ENCODE measurements at regions not wholly inside any gene's neighbourhood (a gene's known extent, or its start where the extent isn't known, plus 50 kb on each side); places are given as distances from the start of the nearest gene placed in this dataset.

DNA sequence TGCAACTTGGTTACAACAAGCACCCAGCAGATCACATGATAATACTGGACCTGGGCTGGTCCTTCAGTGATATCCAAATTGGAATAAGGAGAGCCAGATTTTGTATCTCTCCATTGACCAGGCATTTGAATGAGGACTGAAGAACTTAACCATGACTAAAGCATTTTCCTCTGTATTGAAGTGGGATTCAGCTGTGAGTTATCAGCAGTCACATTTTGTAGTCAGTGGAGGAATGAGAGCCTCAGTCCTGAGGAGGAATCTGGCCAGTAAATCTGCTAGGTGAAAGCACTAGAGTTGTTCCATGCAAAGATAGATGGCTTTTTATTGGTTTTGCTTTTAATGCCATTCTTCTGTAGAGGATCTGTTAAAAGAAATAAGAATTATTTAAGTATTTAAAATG is 1506.0 kb downstream of the PCDH7 start:
- Mint-ChIP-seq H3K27me3 (no peaks in the 10 kb centered on the region), H3K9me3 (peaks cover 7% of the 10 kb centered on the region), H3K36me3 (ENCODE audit: low read depth) (no peaks in the 10 kb centered on the region), H3K27ac (no peak overlapping the region), H3K4me3 (no peak overlapping the region), H3K4me1 (no peaks in the 10 kb centered on the region)
- DNase-seq = no peak
- intact Hi-C loops (cut with micrococcal nuclease) = no loop called here

DNA sequence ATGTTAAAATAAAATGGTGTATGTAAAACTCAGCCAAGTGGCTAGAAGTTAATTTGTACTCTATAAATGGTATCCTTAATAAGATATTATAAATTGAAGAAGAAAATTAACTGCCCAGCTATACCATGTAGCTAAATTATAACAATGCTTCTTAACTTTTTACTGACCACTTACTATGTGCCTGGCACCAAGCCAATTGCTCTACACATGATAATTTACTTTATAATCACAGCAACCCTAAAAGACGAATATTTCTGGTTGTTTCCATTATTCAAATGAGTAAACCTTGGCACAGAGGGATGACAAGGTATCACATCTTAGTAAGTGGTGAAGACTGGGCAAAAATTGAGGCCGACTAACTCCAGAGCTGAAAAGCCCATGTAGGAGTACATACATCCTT is 1506.6 kb downstream of the PCDH7 start:
- DNase-seq = no peak
- peaks cover 7% of the 10 kb centered on the region for H3K9me3 Mint-ChIP-seq
- no peaks in the 10 kb centered on the region for H3K4me1 Mint-ChIP-seq
- H3K4me3 Mint-ChIP-seq = no peak overlapping the region
- H3K36me3 Mint-ChIP-seq (ENCODE audit: low read depth) = no peaks in the 10 kb centered on the region
- H3K27ac Mint-ChIP-seq = no peak overlapping the region
- no peaks in the 10 kb centered on the region for H3K27me3 Mint-ChIP-seq
- intact Hi-C loops (cut with micrococcal nuclease) = no loop called here

DNA sequence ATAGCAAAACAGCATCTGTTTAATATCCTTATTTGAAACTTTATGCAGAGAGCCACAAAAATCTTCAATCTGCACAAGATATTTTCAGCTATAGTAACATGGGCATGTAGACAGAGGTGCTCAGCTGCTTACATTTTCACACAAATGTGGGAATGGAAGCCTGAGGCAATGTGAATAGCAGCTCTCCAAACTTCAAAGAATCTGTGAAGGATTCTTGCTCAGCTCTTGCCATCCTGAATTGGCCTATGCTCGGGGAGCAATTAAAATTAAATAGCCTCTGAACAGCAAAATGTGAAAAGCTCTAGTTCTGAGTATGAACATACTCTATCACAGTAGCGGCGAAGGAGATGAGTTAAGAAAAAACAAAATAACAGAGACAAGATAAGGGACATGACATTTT is 1523.8 kb downstream of the PCDH7 start:
- intact Hi-C loops (cut with micrococcal nuclease) = no loop called here
- Mint-ChIP-seq H3K36me3 (ENCODE audit: low read depth) (no peaks in the 10 kb centered on the region), H3K9me3 (peaks cover 3% of the 10 kb centered on the region), H3K4me3 (no peak overlapping the region), H3K27ac (no peak overlapping the region), H3K4me1 (no peaks in the 10 kb centered on the region), H3K27me3 (no peaks in the 10 kb centered on the region)
- no peak for DNase-seq

DNA sequence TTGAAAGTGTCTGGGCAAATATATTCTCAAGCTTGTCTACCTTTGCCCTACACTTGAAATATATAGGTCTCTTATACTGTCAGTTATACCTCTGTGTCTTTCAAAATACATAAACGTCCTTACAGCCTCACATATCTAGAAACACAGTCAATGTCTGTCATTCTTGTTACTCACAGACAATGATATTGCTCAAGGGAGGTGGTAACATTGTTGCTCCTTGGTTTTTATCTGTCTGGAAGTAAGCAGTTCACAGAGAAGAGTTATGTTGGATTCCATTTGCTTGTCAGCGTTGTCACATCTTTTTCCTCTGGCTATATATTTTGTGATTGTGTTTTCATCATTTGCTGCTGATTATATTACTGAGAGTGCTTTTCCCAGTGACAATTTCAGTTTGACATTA is 1528.9 kb downstream of the PCDH7 start:
- Mint-ChIP-seq H3K9me3 (peaks cover 2% of the 10 kb centered on the region), H3K4me3 (no peak overlapping the region), H3K36me3 (ENCODE audit: low read depth) (no peaks in the 10 kb centered on the region), H3K27me3 (no peaks in the 10 kb centered on the region), H3K27ac (no peak overlapping the region), H3K4me1 (no peaks in the 10 kb centered on the region)
- intact Hi-C loops (cut with micrococcal nuclease) = no loop called here
- no peak for DNase-seq

DNA sequence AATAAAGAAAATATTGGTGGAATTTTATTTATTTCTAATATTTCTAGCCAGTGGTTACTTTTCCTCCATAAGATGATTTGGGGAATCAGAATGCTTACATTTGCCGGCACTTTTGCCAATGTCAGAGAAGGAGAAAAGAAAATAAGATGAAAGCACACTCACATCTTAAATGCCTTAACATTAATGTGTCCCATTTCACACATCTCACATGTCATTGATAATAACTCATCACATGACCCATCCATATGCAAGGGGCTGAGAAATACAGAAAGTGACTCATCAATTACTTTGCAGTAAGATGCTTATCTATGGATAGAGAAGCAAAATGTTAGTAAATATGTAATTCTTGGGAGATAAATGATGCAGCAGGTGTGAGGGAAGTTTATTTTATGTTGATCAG is 1531.0 kb downstream of the PCDH7 start:
- H3K36me3 Mint-ChIP-seq (ENCODE audit: low read depth) = no peaks in the 10 kb centered on the region
- H3K27me3 Mint-ChIP-seq = no peaks in the 10 kb centered on the region
- no peaks in the 10 kb centered on the region for H3K4me1 Mint-ChIP-seq
- H3K9me3 Mint-ChIP-seq = peaks cover 4% of the 10 kb centered on the region
- no peak overlapping the region for H3K4me3 Mint-ChIP-seq
- intact Hi-C loops (cut with micrococcal nuclease) = no loop called here
- no peak overlapping the region for H3K27ac Mint-ChIP-seq
- no peak for DNase-seq

DNA sequence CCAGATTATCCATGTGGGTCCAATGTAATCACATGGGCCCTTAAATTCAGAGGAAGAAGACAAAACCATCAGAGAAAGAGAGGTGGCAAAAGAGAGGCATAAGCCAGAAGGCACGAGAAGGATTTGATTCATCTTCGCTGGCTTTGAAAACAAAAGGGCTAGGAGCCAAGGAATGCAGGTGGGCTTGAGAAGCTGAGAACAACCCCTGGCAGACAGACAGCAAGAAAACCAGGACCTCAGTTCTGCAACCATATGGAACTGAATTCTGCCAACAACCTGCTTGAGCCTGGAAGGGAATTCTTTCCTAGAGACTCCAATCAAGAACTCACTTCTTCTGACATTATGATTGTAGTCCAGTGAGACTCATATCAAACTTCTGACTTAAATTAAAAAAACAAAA is 1531.8 kb downstream of the PCDH7 start:
- no peaks in the 10 kb centered on the region for H3K27me3 Mint-ChIP-seq

DNA sequence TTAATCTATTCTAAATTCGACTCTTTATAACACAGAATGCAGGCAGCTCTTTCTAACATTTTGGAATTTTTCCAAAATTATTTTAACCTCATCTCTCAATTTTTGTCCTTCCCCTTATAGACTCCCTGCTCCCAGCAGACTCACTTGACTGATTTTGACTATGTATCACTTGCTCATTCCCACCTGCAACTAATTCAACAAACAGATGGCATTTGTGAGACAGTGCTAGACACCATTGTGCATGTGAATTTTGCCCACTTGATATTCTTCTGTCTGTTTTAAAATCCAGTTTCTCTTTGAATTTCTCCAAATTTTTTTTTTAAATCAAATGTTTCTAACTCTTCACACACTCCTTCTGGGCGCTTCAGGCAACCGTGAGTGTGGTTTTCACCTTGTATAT is 1534.0 kb downstream of the PCDH7 start:
- no peak for DNase-seq
- Mint-ChIP-seq H3K9me3 (peaks cover 8% of the 10 kb centered on the region), H3K27me3 (no peaks in the 10 kb centered on the region), H3K4me3 (no peak overlapping the region), H3K27ac (no peak overlapping the region), H3K36me3 (ENCODE audit: low read depth) (no peaks in the 10 kb centered on the region), H3K4me1 (no peaks in the 10 kb centered on the region)
- intact Hi-C loops (cut with micrococcal nuclease) = no loop called here

More for the DNA sequence above, 1531.8 kb downstream of the PCDH7 start:
- intact Hi-C loops (cut with micrococcal nuclease) = no loop called here
- Mint-ChIP-seq H3K4me3 (no peak overlapping the region), H3K4me1 (no peaks in the 10 kb centered on the region), H3K9me3 (peaks cover 7% of the 10 kb centered on the region), H3K27ac (no peak overlapping the region), H3K36me3 (ENCODE audit: low read depth) (no peaks in the 10 kb centered on the region)
- DNase-seq = no peak

DNA sequence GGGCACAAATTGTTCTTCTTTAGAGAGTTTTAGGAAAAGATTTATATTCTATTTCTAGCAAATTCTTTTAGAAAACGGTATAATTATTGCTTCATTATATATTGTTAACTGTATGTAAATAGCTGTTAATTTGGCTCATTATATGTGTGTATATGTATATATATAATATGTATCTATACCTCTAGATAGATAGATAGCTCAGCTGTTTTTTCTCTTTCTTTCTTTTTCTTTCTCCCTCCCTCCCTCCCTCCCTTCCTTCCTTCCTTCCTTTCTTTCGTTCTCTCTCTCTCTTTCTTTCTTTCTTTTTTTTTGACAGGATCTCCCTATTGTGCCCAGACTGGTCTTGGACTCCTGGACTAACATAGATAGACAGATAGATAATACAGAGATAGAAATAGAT is 1538.8 kb downstream of the PCDH7 start:
- Mint-ChIP-seq H3K4me1 (no peaks in the 10 kb centered on the region), H3K27ac (no peak overlapping the region), H3K27me3 (no peaks in the 10 kb centered on the region), H3K9me3 (peaks cover 7% of the 10 kb centered on the region), H3K36me3 (ENCODE audit: low read depth) (no peaks in the 10 kb centered on the region), H3K4me3 (no peak overlapping the region)
- intact Hi-C loops (cut with micrococcal nuclease) = no loop called here
- DNase-seq = no peak

DNA sequence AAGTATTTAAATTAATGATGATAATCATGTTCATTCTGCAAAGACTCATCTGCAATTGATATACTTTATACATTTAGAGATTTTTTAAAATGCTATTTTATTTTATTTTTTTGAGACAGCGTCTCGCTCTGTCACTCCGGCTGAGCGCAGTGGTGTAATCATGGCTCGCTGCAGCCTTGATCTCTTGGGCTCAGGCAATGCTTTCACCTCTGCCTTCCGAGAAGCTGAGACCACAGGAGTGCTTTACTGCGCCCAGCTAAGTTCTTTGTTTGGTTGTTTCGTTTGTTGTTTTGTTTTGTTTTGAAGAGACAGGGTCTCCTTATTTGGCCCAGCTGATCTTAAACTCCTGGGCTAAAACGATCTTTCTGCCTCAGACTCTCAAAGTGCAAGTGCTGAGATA is 1541.0 kb downstream of the PCDH7 start:
- no peak overlapping the region for H3K27ac Mint-ChIP-seq
- H3K27me3 Mint-ChIP-seq = no peaks in the 10 kb centered on the region
- no peaks in the 10 kb centered on the region for H3K4me1 Mint-ChIP-seq
- no peaks in the 10 kb centered on the region for H3K36me3 Mint-ChIP-seq (ENCODE audit: low read depth)
- intact Hi-C loops (cut with micrococcal nuclease) = no loop called here
- no peak for DNase-seq
- H3K9me3 Mint-ChIP-seq = peaks cover 3% of the 10 kb centered on the region
- no peak overlapping the region for H3K4me3 Mint-ChIP-seq

DNA sequence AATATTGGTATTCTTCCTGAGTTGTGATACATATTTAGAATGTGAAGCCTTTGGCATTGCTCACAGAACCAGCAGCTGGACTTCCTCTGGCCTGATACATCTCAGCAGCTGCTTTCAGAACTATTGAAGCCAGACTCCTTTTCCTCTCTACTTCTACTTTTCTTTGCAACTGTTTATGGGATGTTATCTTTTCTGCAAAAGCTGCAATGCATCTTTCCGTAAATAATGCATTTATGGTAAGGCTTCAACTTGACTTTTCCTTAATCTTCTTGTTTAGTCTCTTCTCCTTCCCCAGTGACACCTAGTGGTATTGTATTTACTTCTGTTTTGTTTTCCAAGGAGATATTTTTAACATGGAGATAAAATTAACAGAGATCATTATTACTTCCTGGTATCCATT is 1548.7 kb downstream of the PCDH7 start:
- intact Hi-C loops (cut with micrococcal nuclease) = no loop called here
- no peak overlapping the region for H3K27ac Mint-ChIP-seq
- H3K9me3 Mint-ChIP-seq = peaks cover 4% of the 10 kb centered on the region
- no peaks in the 10 kb centered on the region for H3K27me3 Mint-ChIP-seq
- H3K4me3 Mint-ChIP-seq = no peak overlapping the region
- no peak for DNase-seq
- no peaks in the 10 kb centered on the region for H3K36me3 Mint-ChIP-seq (ENCODE audit: low read depth)
- H3K4me1 Mint-ChIP-seq = no peaks in the 10 kb centered on the region

DNA sequence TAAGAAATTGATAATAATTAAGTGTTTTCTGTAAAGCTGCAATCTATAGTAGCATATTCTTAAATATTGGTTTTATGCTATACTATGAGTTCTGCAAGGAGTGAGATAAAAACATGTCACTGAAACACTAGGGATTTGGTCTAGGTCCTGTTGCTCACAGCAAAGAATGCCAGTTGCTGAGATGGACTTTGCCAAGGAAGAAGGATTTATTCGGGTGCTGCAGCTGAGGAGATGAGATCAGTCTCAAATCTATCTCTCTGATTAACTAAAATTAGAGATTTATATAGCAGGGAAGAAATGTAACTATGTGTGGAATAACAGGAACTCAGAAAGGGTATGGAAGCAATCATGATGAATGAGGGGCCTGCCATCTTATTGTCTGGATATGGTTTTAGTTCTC is 1569.9 kb downstream of the PCDH7 start:
- H3K36me3 Mint-ChIP-seq (ENCODE audit: low read depth) = no peaks in the 10 kb centered on the region
- no peaks in the 10 kb centered on the region for H3K9me3 Mint-ChIP-seq
- no peak for DNase-seq
- H3K27me3 Mint-ChIP-seq = no peaks in the 10 kb centered on the region
- no peaks in the 10 kb centered on the region for H3K4me1 Mint-ChIP-seq
- intact Hi-C loops (cut with micrococcal nuclease) = no loop called here
- no peak overlapping the region for H3K4me3 Mint-ChIP-seq
- H3K27ac Mint-ChIP-seq = no peak overlapping the region

DNA sequence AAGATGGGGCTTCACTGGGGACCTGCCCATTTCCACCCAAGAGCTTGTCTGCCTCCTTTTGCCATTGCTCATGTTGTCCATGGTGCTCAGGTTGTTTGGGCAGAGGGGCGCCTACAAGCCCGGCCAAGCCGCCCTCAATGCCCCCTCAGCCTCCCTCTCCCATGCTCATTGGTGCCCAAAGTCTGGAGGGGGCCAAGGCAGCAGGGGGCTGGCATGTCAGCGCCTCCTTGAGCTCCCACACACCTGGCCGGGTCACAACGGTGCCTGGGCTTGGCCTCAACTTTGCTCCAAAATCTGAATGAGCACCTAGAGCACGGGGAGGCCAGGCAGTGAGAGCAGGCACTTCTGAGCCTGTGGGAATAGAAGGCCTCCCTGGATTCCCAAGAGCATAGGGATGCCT is 1598.8 kb downstream of the PCDH7 start:
- Mint-ChIP-seq H3K27me3 (no peaks in the 10 kb centered on the region), H3K4me3 (no peak overlapping the region), H3K36me3 (ENCODE audit: low read depth) (no peaks in the 10 kb centered on the region), H3K27ac (no peak overlapping the region), H3K4me1 (no peaks in the 10 kb centered on the region), H3K9me3 (peaks cover 8% of the 10 kb centered on the region)
- no peak for DNase-seq
- intact Hi-C loops (cut with micrococcal nuclease) = no loop called here

DNA sequence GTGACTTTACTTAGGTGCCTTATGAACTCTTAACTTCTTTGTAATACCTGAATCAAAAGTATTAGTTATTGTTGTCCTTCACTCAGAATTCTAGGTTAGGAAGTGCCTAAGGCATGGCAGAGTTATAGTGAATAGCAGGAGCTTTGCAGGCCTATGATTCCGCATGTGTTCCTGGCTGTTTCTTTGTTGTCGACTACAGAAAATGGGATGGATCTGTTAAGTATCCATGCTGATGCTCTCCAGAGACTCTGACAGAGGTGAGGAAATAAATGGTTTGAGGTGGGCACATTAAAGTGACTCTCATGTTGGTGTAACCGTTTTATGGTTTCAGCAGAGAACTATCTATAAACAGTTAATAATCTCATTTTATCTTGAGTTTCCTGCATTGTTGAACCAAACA is 1601.3 kb downstream of the PCDH7 start:
- intact Hi-C loops (cut with micrococcal nuclease) = no loop called here
- Mint-ChIP-seq H3K27me3 (no peaks in the 10 kb centered on the region), H3K27ac (no peak overlapping the region), H3K9me3 (peaks cover 13% of the 10 kb centered on the region), H3K4me3 (no peak overlapping the region), H3K36me3 (ENCODE audit: low read depth) (no peaks in the 10 kb centered on the region), H3K4me1 (no peaks in the 10 kb centered on the region)
- no peak for DNase-seq

DNA sequence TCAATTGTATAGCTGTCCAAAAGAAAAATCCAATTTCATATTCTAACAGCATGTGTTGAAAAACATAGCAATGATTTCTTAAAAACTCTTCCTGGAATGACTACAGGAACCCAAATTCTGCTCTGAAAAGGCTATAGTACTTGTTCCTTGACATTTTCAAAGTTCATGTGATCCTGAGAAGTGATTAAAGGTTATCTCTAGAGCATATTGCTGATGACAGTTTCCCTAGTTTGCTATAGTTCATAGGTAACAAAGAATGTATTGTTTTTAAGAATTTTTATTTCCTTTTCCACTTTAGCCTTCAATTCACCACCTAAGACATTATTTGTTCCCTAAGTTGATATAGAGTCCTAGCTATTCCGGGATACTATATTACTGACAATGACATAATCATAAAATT is 1614.6 kb downstream of the PCDH7 start:
- no peak overlapping the region for H3K4me3 Mint-ChIP-seq
- H3K9me3 Mint-ChIP-seq = no peaks in the 10 kb centered on the region
- H3K27ac Mint-ChIP-seq = no peak overlapping the region
- no peaks in the 10 kb centered on the region for H3K36me3 Mint-ChIP-seq (ENCODE audit: low read depth)
- H3K27me3 Mint-ChIP-seq = no peaks in the 10 kb centered on the region
- no peaks in the 10 kb centered on the region for H3K4me1 Mint-ChIP-seq
- DNase-seq = no peak
- intact Hi-C loops (cut with micrococcal nuclease) = no loop called here

DNA sequence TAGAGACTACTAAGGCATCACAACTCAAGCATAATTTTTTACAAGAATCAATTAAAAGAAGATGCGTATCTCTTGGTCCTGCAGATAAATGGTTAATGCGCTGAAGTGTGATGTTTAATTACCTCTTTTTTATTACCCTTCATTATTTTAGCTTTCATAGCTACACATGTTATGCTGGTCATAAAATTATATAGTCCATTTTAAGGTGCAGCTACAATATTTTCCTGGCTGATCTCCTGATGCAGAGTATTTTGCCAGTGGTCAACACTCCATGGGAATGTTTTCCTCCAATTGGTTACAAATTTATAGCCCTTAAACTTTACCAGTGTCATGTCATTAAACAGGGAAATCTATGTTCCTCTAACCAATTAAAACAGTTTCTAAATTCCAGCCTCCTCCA is 1617.2 kb downstream of the PCDH7 start:
- no peak overlapping the region for H3K27ac Mint-ChIP-seq
- H3K9me3 Mint-ChIP-seq = no peaks in the 10 kb centered on the region
- no peaks in the 10 kb centered on the region for H3K4me1 Mint-ChIP-seq
- H3K4me3 Mint-ChIP-seq = no peak overlapping the region
- intact Hi-C loops (cut with micrococcal nuclease) = no loop called here
- no peaks in the 10 kb centered on the region for H3K36me3 Mint-ChIP-seq (ENCODE audit: low read depth)
- H3K27me3 Mint-ChIP-seq = no peaks in the 10 kb centered on the region
- DNase-seq = no peak

DNA sequence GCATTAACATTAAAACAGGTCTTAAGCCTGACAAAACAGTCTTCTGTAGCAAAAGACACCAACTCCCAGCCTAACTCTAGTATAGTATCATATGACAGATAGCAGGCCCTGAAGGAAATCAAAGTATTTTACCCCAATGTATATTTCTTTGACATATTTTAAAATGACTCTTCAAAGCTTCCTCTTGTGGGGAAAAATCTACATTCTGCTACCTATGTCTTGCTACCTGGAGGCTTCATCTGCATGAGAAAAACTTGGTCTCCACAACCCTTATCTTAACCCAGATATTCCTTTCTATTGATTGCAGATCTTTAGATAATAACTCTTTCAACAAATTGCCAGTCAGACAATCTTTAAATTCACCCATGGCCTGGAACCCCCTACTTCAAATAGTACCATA is 1620.4 kb downstream of the PCDH7 start:
- Mint-ChIP-seq H3K9me3 (no peaks in the 10 kb centered on the region), H3K36me3 (ENCODE audit: low read depth) (no peaks in the 10 kb centered on the region), H3K4me1 (no peaks in the 10 kb centered on the region), H3K27me3 (no peaks in the 10 kb centered on the region), H3K27ac (no peak overlapping the region), H3K4me3 (no peak overlapping the region)
- DNase-seq = no peak
- intact Hi-C loops (cut with micrococcal nuclease) = no loop called here
